ENCODE measurements at regions not wholly inside any gene's neighbourhood (a gene's known extent, or its start where the extent isn't known, plus 50 kb on each side); places are given as distances from the start of the nearest gene placed in this dataset.
"Not testable (repeated sequence)": the region's sequence is repeated elsewhere in the genome, so short reads cannot be mapped to it uniquely, and the experiment has no call there.

- DNase-seq (ENCODE audit: low read depth): no peak
Measured at GRCh38 chr3:80618295-80619256, 850.8 kb upstream of the ROBO1 start.

GRCh38 chr3:80612366-80612765 lies 844.6 kb upstream of the ROBO1 start:
- DNase-seq (ENCODE audit: low read depth): no peak

GRCh38 chr3:80608072-80608471 lies 840.3 kb upstream of the ROBO1 start:
- DNase-seq (ENCODE audit: low read depth): not testable (repeated sequence)

GRCh38 chr3:80606073-80606472 lies 838.3 kb upstream of the ROBO1 start:
- no peak for DNase-seq (ENCODE audit: low read depth)

GRCh38 chr3:80601479-80601878 lies 833.7 kb upstream of the ROBO1 start:
- DNase-seq (ENCODE audit: low read depth): no peak

GRCh38 chr3:80592792-80593191 lies 825.0 kb upstream of the ROBO1 start:
- no peak for DNase-seq (ENCODE audit: low read depth)

GRCh38 chr3:80586338-80586737 lies 818.5 kb upstream of the ROBO1 start:
- DNase-seq (ENCODE audit: low read depth): no peak

- no peak for DNase-seq (ENCODE audit: low read depth)
Measured at GRCh38 chr3:80580146-80580545, 812.3 kb upstream of the ROBO1 start.

GRCh38 chr3:80564391-80564790 lies 796.6 kb upstream of the ROBO1 start:
- no peak for DNase-seq (ENCODE audit: low read depth)

GRCh38 chr3:80559701-80560100 lies 791.9 kb upstream of the ROBO1 start:
- no peak for DNase-seq (ENCODE audit: low read depth)

- DNase-seq (ENCODE audit: low read depth): no peak
Measured at GRCh38 chr3:80556763-80557162, 789.0 kb upstream of the ROBO1 start.

GRCh38 chr3:80554304-80554703 lies 786.5 kb upstream of the ROBO1 start:
- no peak for DNase-seq (ENCODE audit: low read depth)

GRCh38 chr3:80553211-80553610 lies 785.4 kb upstream of the ROBO1 start:
- DNase-seq (ENCODE audit: low read depth): no peak

- no peak for DNase-seq (ENCODE audit: low read depth)
Measured at GRCh38 chr3:80550174-80550573, 782.4 kb upstream of the ROBO1 start.

GRCh38 chr3:80549173-80549572 lies 781.4 kb upstream of the ROBO1 start:
- DNase-seq (ENCODE audit: low read depth): no peak

GRCh38 chr3:80543154-80543553 lies 775.4 kb upstream of the ROBO1 start:
- no peak for DNase-seq (ENCODE audit: low read depth)

GRCh38 chr3:80542456-80542855 lies 774.7 kb upstream of the ROBO1 start:
- DNase-seq (ENCODE audit: low read depth): no peak

- no peak for DNase-seq (ENCODE audit: low read depth)
Measured at GRCh38 chr3:80537680-80538079, 769.9 kb upstream of the ROBO1 start.

- no peak for DNase-seq (ENCODE audit: low read depth)
Measured at GRCh38 chr3:80535286-80535685, 767.5 kb upstream of the ROBO1 start.

GRCh38 chr3:80533553-80533952 lies 765.8 kb upstream of the ROBO1 start:
- no peak for DNase-seq (ENCODE audit: low read depth)

GRCh38 chr3:80526153-80526552 lies 758.4 kb upstream of the ROBO1 start:
- no peak for DNase-seq (ENCODE audit: low read depth)

GRCh38 chr3:80521081-80521480 lies 753.3 kb upstream of the ROBO1 start:
- no peak for DNase-seq (ENCODE audit: low read depth)

- no peak for DNase-seq (ENCODE audit: low read depth)
Measured at GRCh38 chr3:80519436-80519835, 751.6 kb upstream of the ROBO1 start.

- DNase-seq (ENCODE audit: low read depth): no peak
Measured at GRCh38 chr3:80496452-80496851, 728.7 kb upstream of the ROBO1 start.

Data from fibroblast of gingiva (primary cell).